ENCODE measurements at regions not wholly inside any gene's neighbourhood (a gene's known extent, or its start where the extent isn't known, plus 50 kb on each side); places are given as distances from the start of the nearest gene placed in this dataset.

GRCh38 chr6:71396410-71396801, 107.8 kb downstream of the OGFRL1 start:
- H3K27me3 Mint-ChIP-seq (ENCODE audit: low read depth) = no peaks in the 10 kb centered on the region
- peaks cover 3% of the 10 kb centered on the region for H3K4me1 Mint-ChIP-seq
- H3K9me3 Mint-ChIP-seq = no peaks in the 10 kb centered on the region
- H3K36me3 Mint-ChIP-seq = no peaks in the 10 kb centered on the region
- no peak for TF ChIP-seq ZNF396 (CRISPR knock-in tag; IDR thresholded peaks at IDR 0.05; ENCODE audit: borderline replicate concordance)
- TF ChIP-seq IRF2 (CRISPR knock-in tag; IDR thresholded peaks at IDR 0.05; ENCODE audit: borderline replicate concordance, low read depth) = no peak
- no peak for TF ChIP-seq ELF4 (CRISPR knock-in tag; IDR thresholded peaks at IDR 0.05; ENCODE audit: low read depth)
- TF ChIP-seq E2F5 (CRISPR knock-in tag; IDR thresholded peaks at IDR 0.05) = no peak
- no peak for TF ChIP-seq GTF2I (CRISPR knock-in tag; conservative IDR thresholded peaks at IDR 0.05)
- TF ChIP-seq SOX15 (CRISPR knock-in tag; IDR thresholded peaks at IDR 0.05) = no peak
- no peak for TF ChIP-seq MXD4 (CRISPR knock-in tag; IDR thresholded peaks at IDR 0.05; ENCODE audit: borderline replicate concordance)
- H3K4me3 Mint-ChIP-seq = no peak overlapping the region
- no peak overlapping the region for H3K27ac Mint-ChIP-seq
- ATAC-seq = no peak
- ChIA-PET POLR2A (no interaction called here), CTCF (no interaction called here)
- no peak for DNase-seq (ENCODE audit: low spot score)

GRCh38 chr6:71399279-71399678, 110.7 kb downstream of the OGFRL1 start:
- no peaks in the 10 kb centered on the region for H3K9me3 Mint-ChIP-seq
- H3K4me1 Mint-ChIP-seq = peaks cover 25% of the 10 kb centered on the region
- no peaks in the 10 kb centered on the region for H3K27me3 Mint-ChIP-seq (ENCODE audit: low read depth)
- H3K36me3 Mint-ChIP-seq = no peaks in the 10 kb centered on the region
- DNase-seq (ENCODE audit: low spot score) (no peak), ATAC-seq (no peak)
- ChIA-PET POLR2A (no interaction called here), CTCF (no interaction called here)
- H3K27ac Mint-ChIP-seq = no peak overlapping the region
- no peak overlapping the region for H3K4me3 Mint-ChIP-seq
- TF ChIP-seq NR2C2 (CRISPR knock-in tag; IDR thresholded peaks at IDR 0.05) (no peak), ZNF396 (CRISPR knock-in tag; IDR thresholded peaks at IDR 0.05; ENCODE audit: borderline replicate concordance) (no peak), FOXK1 (CRISPR knock-in tag; IDR thresholded peaks at IDR 0.05) (no peak), ZNF423 (CRISPR knock-in tag; IDR thresholded peaks at IDR 0.05) (no peak), ZNF512 (CRISPR knock-in tag; IDR thresholded peaks at IDR 0.05; ENCODE audit: borderline replicate concordance) (no peak), ZBTB43 (CRISPR knock-in tag; IDR thresholded peaks at IDR 0.05) (no peak), ZNF532 (CRISPR knock-in tag; IDR thresholded peaks at IDR 0.05; ENCODE audit: borderline replicate concordance) (no peak), ESRRA (CRISPR knock-in tag; IDR thresholded peaks at IDR 0.05; ENCODE audit: borderline replicate concordance) (no peak), IRF1 (CRISPR knock-in tag; IDR thresholded peaks at IDR 0.05) (no peak), ELF4 (CRISPR knock-in tag; IDR thresholded peaks at IDR 0.05; ENCODE audit: low read depth) (no peak), ZSCAN18 (CRISPR knock-in tag; IDR thresholded peaks at IDR 0.05) (no peak), SMAD4 (CRISPR knock-in tag; IDR thresholded peaks at IDR 0.05) (no peak), ATF1 (CRISPR knock-in tag; IDR thresholded peaks at IDR 0.05) (no peak), ZNF416 (CRISPR knock-in tag; IDR thresholded peaks at IDR 0.05) (no peak), ZNF219 (CRISPR knock-in tag; IDR thresholded peaks at IDR 0.05; ENCODE audit: borderline replicate concordance) (no peak), FOXP4 (CRISPR knock-in tag; IDR thresholded peaks at IDR 0.05) (no peak), JUN (CRISPR knock-in tag; IDR thresholded peaks at IDR 0.05) (no peak), TP53 (CRISPR knock-in tag; IDR thresholded peaks at IDR 0.05) (no peak)
